Activated B cell treated with CpG ODN at 0.5 μM for 24 hours (primary cell): ENCODE measurements at regions not wholly inside any gene's neighbourhood (a gene's known extent, or its start where the extent isn't known, plus 50 kb on each side); places are given as distances from the start of the nearest gene placed in this dataset.

Source experiments
- ATAC-seq: fragments of 200-7000 bp; cut with Tn5 transposase; one replicate; pipeline ENCODE4 v1.10.0; 2021; ENCODE audit warnings: low read depth, mild to moderate bottlenecking, moderate library complexity
- CTCF ChIA-PET: fragments of 350-600 bp; sonication (Branson Sonifier 250); formaldehyde crosslinking; loops from one replicate; lab custom pipeline; 2021; ENCODE audit warnings: antibody characterized with exemption; lab: Charles Lee
- POLR2A ChIA-PET: fragments of 350-600 bp; sonication (Branson Sonifier 250); formaldehyde crosslinking; loops from one replicate; lab custom pipeline; 2021; ENCODE audit warnings: antibody characterized with exemption; lab: Charles Lee
- DNase-seq: peaks from one replicate; pipeline ENCODE4 v3.0.0; 2022
- H3K27ac Mint-ChIP-seq: one replicate; pipeline ENCODE4 v1.8.0; 2020; ENCODE audit warnings: mixed read lengths
- H3K27me3 Mint-ChIP-seq: one replicate; pipeline ENCODE4 v1.8.0; 2021; ENCODE audit warnings: mixed read lengths
- H3K36me3 Mint-ChIP-seq: one replicate; pipeline ENCODE4 v1.8.0; 2021; ENCODE audit warnings: low read depth, mixed read lengths
- H3K4me1 Mint-ChIP-seq: one replicate; pipeline ENCODE4 v1.8.0; 2021; ENCODE audit warnings: mixed read lengths
- H3K4me3 Mint-ChIP-seq: one replicate; pipeline ENCODE4 v1.8.0; 2020; ENCODE audit warnings: mild to moderate bottlenecking, mixed read lengths
- H3K9me3 Mint-ChIP-seq: one replicate; pipeline ENCODE4 v1.8.0; 2020; ENCODE audit warnings: mixed read lengths
- CTCF ChIP-seq: fragments of 200-600 bp; IDR thresholded peaks from one replicate; pipeline ENCODE4 v1.8.0; 2022; ENCODE audit warnings: antibody characterized with exemption, mild to moderate bottlenecking
- intact Hi-C: fragments of 100-400 bp; cut with micrococcal nuclease; formaldehyde crosslinking; loops from one replicate; pipeline ENCODE4 v1.15.1; 2024

GRCh38 chr6:77105091-77105490 is 358.2 kb downstream of the HTR1B start:
- Mint-ChIP-seq H3K36me3 (no peaks in the 10 kb centered on the region), H3K9me3 (peaks cover 3% of the 10 kb centered on the region), H3K27me3 (no peaks in the 10 kb centered on the region), H3K4me3 (no peak overlapping the region), H3K27ac (no peak overlapping the region), H3K4me1 (no peaks in the 10 kb centered on the region)
- DNase-seq (no peak), ATAC-seq (no peak)
- CTCF ChIA-PET, result no interaction called here
- POLR2A ChIA-PET, result no interaction called here
- no peak for TF ChIP-seq CTCF
- intact Hi-C loops, result no loop called here

GRCh38 chr6:77097940-77098339 is 365.4 kb downstream of the HTR1B start:
- POLR2A ChIA-PET, result no interaction called here
- no peaks in the 10 kb centered on the region for H3K36me3 Mint-ChIP-seq
- intact Hi-C loops, result no loop called here

GRCh38 chr6:77095936-77096627 is 367.2 kb downstream of the HTR1B start:
- ChIA-PET POLR2A (no interaction called here), CTCF (no interaction called here)
- H3K27ac Mint-ChIP-seq, result no peak overlapping the region
- TF ChIP-seq CTCF, result no peak
- no peaks in the 10 kb centered on the region for H3K36me3 Mint-ChIP-seq
- H3K27me3 Mint-ChIP-seq, result no peaks in the 10 kb centered on the region
- DNase-seq, result no peak
- peaks cover 2% of the 10 kb centered on the region for H3K9me3 Mint-ChIP-seq
- ATAC-seq, result no peak
- H3K4me1 Mint-ChIP-seq, result no peaks in the 10 kb centered on the region
- intact Hi-C loops, result no loop called here
- H3K4me3 Mint-ChIP-seq, result no peak overlapping the region

More at GRCh38 chr6:77097940-77098339, 365.4 kb downstream of the HTR1B start:
- H3K4me1 Mint-ChIP-seq, result no peaks in the 10 kb centered on the region
- CTCF ChIA-PET, result interaction anchor here (1.0 kb wide), 1 partner anchor 8 kb away, joined by 4 read pairs; no protein-coding TSS in a partner anchor
- ATAC-seq (no peak), DNase-seq (no peak)
- H3K9me3 Mint-ChIP-seq, result peaks cover 2% of the 10 kb centered on the region
- H3K4me3 Mint-ChIP-seq, result no peak overlapping the region
- no peak overlapping the region for H3K27ac Mint-ChIP-seq
- no peak for TF ChIP-seq CTCF
- H3K27me3 Mint-ChIP-seq, result no peaks in the 10 kb centered on the region

GRCh38 chr6:77094821-77095220 is 368.5 kb downstream of the HTR1B start:
- ChIA-PET POLR2A (no interaction called here), CTCF (no interaction called here)
- Mint-ChIP-seq H3K27ac (no peak overlapping the region), H3K9me3 (peaks cover 4% of the 10 kb centered on the region), H3K27me3 (no peaks in the 10 kb centered on the region), H3K4me3 (no peak overlapping the region), H3K36me3 (no peaks in the 10 kb centered on the region), H3K4me1 (no peaks in the 10 kb centered on the region)
- ATAC-seq (no peak), DNase-seq (no peak)
- TF ChIP-seq CTCF, result no peak
- intact Hi-C loops, result no loop called here

GRCh38 chr6:77092971-77093370 is 370.3 kb downstream of the HTR1B start:
- no peak overlapping the region for H3K27ac Mint-ChIP-seq
- ATAC-seq (no peak), DNase-seq (no peak)
- ChIA-PET POLR2A (no interaction called here), CTCF (no interaction called here)
- H3K9me3 Mint-ChIP-seq, result peaks cover 4% of the 10 kb centered on the region
- intact Hi-C loops, result no loop called here
- no peak overlapping the region for H3K4me3 Mint-ChIP-seq
- TF ChIP-seq CTCF, result no peak
- H3K27me3 Mint-ChIP-seq, result no peaks in the 10 kb centered on the region
- no peaks in the 10 kb centered on the region for H3K4me1 Mint-ChIP-seq
- no peaks in the 10 kb centered on the region for H3K36me3 Mint-ChIP-seq
